ENCODE measurements at regions not wholly inside any gene's neighbourhood (a gene's known extent, or its start where the extent isn't known, plus 50 kb on each side); places are given as distances from the start of the nearest gene placed in this dataset.
"Not testable (repeated sequence)": the region's sequence is repeated elsewhere in the genome, so short reads cannot be mapped to it uniquely, and the experiment has no call there.

GRCh38 chr1:94302497-94302896, 65.1 kb upstream of the ARHGAP29 start:
- TF ChIP-seq GATA1 (IDR thresholded peaks at IDR 0.05; ENCODE audit: low read depth, low read length) = no peak
- no peak for TF ChIP-seq POLR2A (IDR thresholded peaks at IDR 0.05; ENCODE audit: low read length)
- no peak for DNase-seq

- TF ChIP-seq POLR2A (IDR thresholded peaks at IDR 0.05; ENCODE audit: low read length) = no peak
- TF ChIP-seq GATA1 (IDR thresholded peaks at IDR 0.05; ENCODE audit: low read depth, low read length) = no peak
- DNase-seq = no peak
Observed at GRCh38 chr1:94301186-94301585, 63.8 kb upstream of the ARHGAP29 start.

GRCh38 chr1:94300731-94301130, 63.3 kb upstream of the ARHGAP29 start:
- TF ChIP-seq POLR2A (IDR thresholded peaks at IDR 0.05; ENCODE audit: low read length) = no peak
- TF ChIP-seq GATA1 (IDR thresholded peaks at IDR 0.05; ENCODE audit: low read depth, low read length) = no peak
- no peak for DNase-seq

- DNase-seq = no peak
- no peak for TF ChIP-seq POLR2A (IDR thresholded peaks at IDR 0.05; ENCODE audit: low read length)
- TF ChIP-seq GATA1 (IDR thresholded peaks at IDR 0.05; ENCODE audit: low read depth, low read length) = no peak
Observed at GRCh38 chr1:94299627-94300553, 62.5 kb upstream of the ARHGAP29 start.

GRCh38 chr1:94298861-94299260, 61.5 kb upstream of the ARHGAP29 start:
- TF ChIP-seq GATA1 (IDR thresholded peaks at IDR 0.05; ENCODE audit: low read depth, low read length) (no peak), POLR2A (IDR thresholded peaks at IDR 0.05; ENCODE audit: low read length) (no peak)

GRCh38 chr1:94296018-94296417, 58.6 kb upstream of the ARHGAP29 start:
- TF ChIP-seq POLR2A (IDR thresholded peaks at IDR 0.05; ENCODE audit: low read length) (no peak), GATA1 (IDR thresholded peaks at IDR 0.05; ENCODE audit: low read depth, low read length) (no peak)
- no peak for DNase-seq

More at GRCh38 chr1:94298861-94299260, 61.5 kb upstream of the ARHGAP29 start:
- DNase-seq = no peak

- not testable (repeated sequence) for DNase-seq
Observed at GRCh38 chr1:94292978-94293377, 55.6 kb upstream of the ARHGAP29 start.

- DNase-seq = not testable (repeated sequence)
Observed at GRCh38 chr1:94289244-94289643, 51.9 kb upstream of the ARHGAP29 start.

Data from erythroblast (primary cell).